Gastrocnemius medialis (tissue), 4 donors: ENCODE measurements at regions not wholly inside any gene's neighbourhood (a gene's known extent, or its start where the extent isn't known, plus 50 kb on each side); places are given as distances from the start of the nearest gene placed in this dataset.
"Not testable (repeated sequence)": the region's sequence is repeated elsewhere in the genome, so short reads cannot be mapped to it uniquely, and the experiment has no call there.

Source experiments
- ATAC-seq, 2 donors: fragments of 150-250 bp; one replicate each; pipeline ENCODE4 v1.9.1; 2016
- DNase-seq, 2 donors: peaks; one replicate each; pipeline ENCODE4 v3.0.0-alpha.2; 2019
- H3K27ac ChIP-seq, 4 donors: fragments of 200-600 bp; sonication (generic); 1 replicate in 1 of 4; 2 replicates in 3 of 4; pipeline ENCODE4 v1.5.1; 2016 to 2018; ENCODE audit warnings: mild to moderate bottlenecking in 2 of 4, moderate library complexity in 1 of 4
- H3K27me3 ChIP-seq, 3 donors: fragments of 200-600 bp; sonication (generic) in 2 of 3; 1 replicate in 1 of 3; 2 replicates in 2 of 3; pipeline versions ENCODE4 v1.5.1 to v1.6.0; 2016 to 2019; ENCODE audit warnings: mild to moderate bottlenecking in 1 of 3, moderate library complexity in 1 of 3
- H3K36me3 ChIP-seq, 2 donors: fragments of 200-600 bp; sonication (generic) in 1 of 2; one replicate each; pipeline ENCODE4 v1.5.1; 2017 to 2018
- H3K4me1 ChIP-seq, 2 donors: fragments of 200-600 bp; sonication (generic) in 1 of 2; one replicate each; pipeline ENCODE4 v1.5.1; 2016 to 2017; ENCODE audit warnings: mild to moderate bottlenecking in 2 of 2
- H3K4me3 ChIP-seq, 4 donors: fragments of 200-600 bp; sonication (generic) in 3 of 4; 1 replicate in 1 of 4; 2 replicates in 3 of 4; pipeline ENCODE4 v1.5.1; 2016 to 2019; ENCODE audit warnings: mild to moderate bottlenecking in 2 of 4
- H3K9me3 ChIP-seq, 3 donors: fragments of 200-600 bp; sonication (generic) in 2 of 3; 1 replicate in 1 of 3; 2 replicates in 2 of 3; pipeline ENCODE4 v1.5.1; 2016 to 2019
- POLR2A ChIP-seq, 2 donors: fragments of 450-650 bp; IDR thresholded peaks; one replicate each; pipeline ENCODE4 v1.6.1; 2017; ENCODE audit warnings: antibody characterized with exemption in 2 of 2, mild to moderate bottlenecking in 2 of 2, moderate library complexity in 2 of 2
- in situ Hi-C, 4 donors: fragments of 200-750 bp; cut with MboI; loops; one replicate each; pipeline versions ENCODE4 v1.15.0 to v1.8.0; 2017; ENCODE audit warnings: low sequenced_read_pairs in 4 of 4
- intact Hi-C: fragments of 100-400 bp; cut with DNase I; formaldehyde crosslinking; loops from one replicate; pipeline ENCODE4 v1.15.1; 2023; ENCODE audit warnings: low total_unique reads
- TF ChIP-seq, protein P1 (sequence below), 5 experiments: fragments of 450-650 bp in 3 of 5; fragments of 200-600 bp in 2 of 5; sonication (generic) in 2 of 5; IDR thresholded peaks in 4 of 5; conservative IDR thresholded peaks in 1 of 5; 1 replicate in 4 of 5; 2 replicates in 1 of 5; pipeline ENCODE4 v1.5.1; 2016 to 2019; ENCODE audit warnings: antibody characterized with exemption in 5 of 5, mild to moderate bottlenecking in 3 of 5, moderate library complexity in 3 of 5

DNA sequence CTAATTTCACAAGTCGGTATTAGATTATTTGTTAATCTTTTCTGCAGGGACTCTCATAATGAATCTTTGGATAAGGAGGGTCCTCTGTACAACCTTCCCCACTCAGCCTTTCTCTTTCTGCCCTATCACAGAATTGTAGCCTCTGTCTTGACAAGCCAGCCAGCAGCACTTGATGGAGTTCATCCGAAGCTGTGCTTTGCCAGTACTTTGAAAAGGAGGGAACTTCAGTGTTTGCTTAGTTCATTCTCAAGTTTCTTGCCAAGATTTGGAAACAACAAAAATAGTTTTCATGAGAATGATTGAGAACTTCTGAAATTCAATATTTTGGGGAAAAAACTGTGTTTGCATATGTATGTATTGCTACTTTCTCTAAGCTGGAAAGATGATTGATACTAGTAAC lies 69.3 kb upstream of the HMGB1 start:
- no peaks in the 10 kb centered on the region for H3K4me1 ChIP-seq
- no peaks in the 10 kb centered on the region for H3K27me3 ChIP-seq
- intact Hi-C loops (no loop called here), in situ Hi-C loops (no loop called here)
- H3K4me3 ChIP-seq, result no peak overlapping the region
- no peak for ATAC-seq
- H3K9me3 ChIP-seq, result no peaks in the 10 kb centered on the region
- no peak overlapping the region for H3K27ac ChIP-seq
- no peak for DNase-seq
- H3K36me3 ChIP-seq, result no peaks in the 10 kb centered on the region
- TF ChIP-seq, protein P1, sequence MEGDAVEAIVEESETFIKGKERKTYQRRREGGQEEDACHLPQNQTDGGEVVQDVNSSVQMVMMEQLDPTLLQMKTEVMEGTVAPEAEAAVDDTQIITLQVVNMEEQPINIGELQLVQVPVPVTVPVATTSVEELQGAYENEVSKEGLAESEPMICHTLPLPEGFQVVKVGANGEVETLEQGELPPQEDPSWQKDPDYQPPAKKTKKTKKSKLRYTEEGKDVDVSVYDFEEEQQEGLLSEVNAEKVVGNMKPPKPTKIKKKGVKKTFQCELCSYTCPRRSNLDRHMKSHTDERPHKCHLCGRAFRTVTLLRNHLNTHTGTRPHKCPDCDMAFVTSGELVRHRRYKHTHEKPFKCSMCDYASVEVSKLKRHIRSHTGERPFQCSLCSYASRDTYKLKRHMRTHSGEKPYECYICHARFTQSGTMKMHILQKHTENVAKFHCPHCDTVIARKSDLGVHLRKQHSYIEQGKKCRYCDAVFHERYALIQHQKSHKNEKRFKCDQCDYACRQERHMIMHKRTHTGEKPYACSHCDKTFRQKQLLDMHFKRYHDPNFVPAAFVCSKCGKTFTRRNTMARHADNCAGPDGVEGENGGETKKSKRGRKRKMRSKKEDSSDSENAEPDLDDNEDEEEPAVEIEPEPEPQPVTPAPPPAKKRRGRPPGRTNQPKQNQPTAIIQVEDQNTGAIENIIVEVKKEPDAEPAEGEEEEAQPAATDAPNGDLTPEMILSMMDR (IDR thresholded peaks at IDR 0.05 in 4 of 5, conservative IDR thresholded peaks at IDR 0.05 in 1 of 5), result no peak
- no peak for TF ChIP-seq POLR2A (IDR thresholded peaks at IDR 0.05)

DNA sequence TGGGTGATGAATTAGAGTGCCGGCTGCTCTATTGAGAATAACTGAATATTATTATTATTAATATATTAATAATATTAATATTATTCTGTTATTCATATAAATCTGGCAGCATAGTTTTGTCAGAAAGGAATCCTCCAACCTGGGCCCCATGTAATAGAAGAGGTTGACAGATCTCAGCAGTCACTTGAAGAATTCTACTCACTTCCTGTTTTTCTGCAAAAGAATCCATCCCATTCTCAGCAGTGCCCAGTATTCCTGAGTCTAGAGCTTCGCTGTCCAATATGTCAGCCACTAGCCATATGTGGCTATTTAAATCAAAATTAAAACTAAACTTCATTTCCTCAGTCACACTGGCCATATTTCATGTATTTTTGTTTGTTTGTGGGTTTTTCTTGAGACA lies 72.4 kb upstream of the USPL1 start:
- Histone ChIP-seq H3K9me3 (no peaks in the 10 kb centered on the region), H3K36me3 (no peaks in the 10 kb centered on the region), H3K27me3 (no peaks in the 10 kb centered on the region), H3K4me3 (no peak overlapping the region), H3K27ac (no peak overlapping the region), H3K4me1 (no peaks in the 10 kb centered on the region)
- in situ Hi-C loops (no loop called here), intact Hi-C loops (no loop called here)
- ATAC-seq, result no peak
- TF ChIP-seq, protein P1 (IDR thresholded peaks at IDR 0.05 in 4 of 5, conservative IDR thresholded peaks at IDR 0.05 in 1 of 5), result no peak
- TF ChIP-seq POLR2A (IDR thresholded peaks at IDR 0.05), result no peak
- no peak for DNase-seq

DNA sequence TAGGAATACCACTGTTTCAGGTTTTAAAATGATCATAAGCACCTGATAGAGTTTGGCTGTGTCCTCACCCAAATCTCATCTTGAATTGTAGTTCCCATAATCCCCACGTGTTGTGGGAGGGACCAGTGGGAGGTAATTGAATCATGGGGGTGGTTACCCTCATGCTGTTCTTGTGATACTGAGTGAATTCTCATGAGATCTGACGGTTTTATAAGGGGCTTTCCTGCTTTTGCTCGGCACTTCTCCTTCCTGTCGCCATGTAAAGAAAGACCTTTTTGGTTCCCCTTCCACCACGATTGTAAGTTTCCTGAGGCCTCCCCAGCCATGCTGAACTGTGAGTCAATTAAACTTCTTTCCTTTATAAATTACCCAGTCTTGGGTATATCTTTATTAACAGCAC lies 69.7 kb upstream of the USPL1 start:
- H3K4me1 ChIP-seq, H3K4me3 ChIP-seq, DNase-seq, intact Hi-C loops, H3K9me3 ChIP-seq, H3K36me3 ChIP-seq, H3K27ac ChIP-seq, H3K27me3 ChIP-seq, ATAC-seq, in situ Hi-C loops: not testable (repeated sequence)

DNA sequence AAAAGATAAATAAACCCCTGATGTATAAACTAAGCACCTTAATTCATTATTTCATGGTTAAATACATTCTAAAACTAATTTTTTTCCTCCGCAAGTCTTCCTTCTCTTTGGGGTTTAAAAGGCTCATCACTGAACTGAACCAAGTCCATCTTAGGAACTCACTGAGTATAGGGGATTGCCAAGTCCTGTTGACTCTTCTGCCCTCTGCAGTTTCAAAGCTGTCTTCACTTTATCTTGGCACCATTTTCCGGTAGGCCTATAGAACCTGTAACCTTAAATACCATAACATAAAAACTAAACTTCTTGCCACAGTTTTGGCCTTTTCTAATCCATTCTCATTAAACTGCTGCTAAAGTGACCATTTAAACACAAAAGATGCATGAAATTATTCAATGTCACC lies 66.5 kb upstream of the USPL1 start:
- in situ Hi-C loops, result no loop called here
- H3K27ac ChIP-seq, result no peak overlapping the region
- ATAC-seq, result peak in 1 of 2 donors; percentile 46
- no peak for DNase-seq
- TF ChIP-seq, protein P1 (IDR thresholded peaks at IDR 0.05 in 4 of 5, conservative IDR thresholded peaks at IDR 0.05 in 1 of 5), result no peak
- TF ChIP-seq POLR2A (IDR thresholded peaks at IDR 0.05), result no peak
- H3K36me3 ChIP-seq, result no peaks in the 10 kb centered on the region
- no peaks in the 10 kb centered on the region for H3K27me3 ChIP-seq
- H3K4me3 ChIP-seq, result no peak overlapping the region
- H3K9me3 ChIP-seq, result no peaks in the 10 kb centered on the region
- intact Hi-C loops, result no loop called here
- H3K4me1 ChIP-seq, result no peaks in the 10 kb centered on the region

DNA sequence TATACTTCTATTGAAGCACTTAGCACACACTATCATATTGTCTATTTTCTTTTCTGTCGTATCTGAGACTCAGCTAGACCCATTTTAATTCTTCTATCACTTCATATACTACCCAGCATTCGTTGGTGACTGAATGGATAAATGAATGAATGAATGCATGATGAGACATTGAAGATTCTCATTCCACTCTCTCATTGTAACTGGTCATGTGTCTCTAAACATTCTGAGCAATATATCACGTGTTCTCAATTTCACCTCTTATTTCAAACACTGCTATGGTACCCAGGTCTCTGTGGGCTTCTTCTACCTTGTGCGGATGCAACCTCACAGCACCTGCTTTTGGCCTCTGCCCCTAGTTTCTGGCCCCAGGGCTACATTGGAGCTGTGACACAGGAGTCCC lies 65.2 kb upstream of the USPL1 start:
- intact Hi-C loops, result no loop called here
- in situ Hi-C loops, result no loop called here
- H3K4me1 ChIP-seq, result no peaks in the 10 kb centered on the region
- TF ChIP-seq POLR2A (IDR thresholded peaks at IDR 0.05), result no peak
- TF ChIP-seq, protein P1 (IDR thresholded peaks at IDR 0.05 in 4 of 5, conservative IDR thresholded peaks at IDR 0.05 in 1 of 5), result no peak
- DNase-seq (no peak), ATAC-seq (no peak)
- no peaks in the 10 kb centered on the region for H3K36me3 ChIP-seq
- H3K27me3 ChIP-seq, result no peaks in the 10 kb centered on the region
- no peaks in the 10 kb centered on the region for H3K9me3 ChIP-seq
- no peak overlapping the region for H3K4me3 ChIP-seq
- no peak overlapping the region for H3K27ac ChIP-seq
